MCF 10A (cell line): ENCODE measurements at regions not wholly inside any gene's neighbourhood (a gene's known extent, or its start where the extent isn't known, plus 50 kb on each side); places are given as distances from the start of the nearest gene placed in this dataset.

ENCODE experiments used
- BruUV-seq: library from RNA; stranded (reverse); fragments of 400-500 nt; replicated peaks from 2 replicates; lab custom pipeline; 2021; lab: Mats Ljungman, UMichigan
- CTCF ChIA-PET: fragments of 300-600 bp; sonication (Branson Sonifier 250); formaldehyde crosslinking; extraction: SDS; loops from one replicate; lab custom pipeline; 2021; ENCODE audit warnings: antibody characterized with exemption, inconsistent platforms; lab: Yijun Ruan, JAX
- POLR2A ChIA-PET: fragments of 300-600, 350-650 bp; sonication (Branson Sonifier 250); formaldehyde crosslinking; extraction: SDS; loops from one replicate; lab custom pipeline; 2020; ENCODE audit warnings: antibody characterized with exemption, inconsistent platforms; lab: Yijun Ruan, JAX
- DNase-seq: peaks from one replicate; pipeline ENCODE4 v3.0.0-alpha.2; 2018; ENCODE audit not compliant: unreplicated experiment
- H3K27ac Mint-ChIP-seq: one replicate; pipeline ENCODE4 v1.8.0; 2022; ENCODE audit warnings: mild to moderate bottlenecking, low read depth, mixed read lengths; ENCODE audit not compliant: unreplicated experiment
- H3K27me3 Mint-ChIP-seq: one replicate; pipeline ENCODE4 v1.8.0; 2022; ENCODE audit warnings: mixed read lengths; ENCODE audit not compliant: insufficient read depth, unreplicated experiment
- H3K36me3 Mint-ChIP-seq: one replicate; pipeline ENCODE4 v1.8.0; 2022; ENCODE audit warnings: mild to moderate bottlenecking, moderate library complexity, mixed read lengths; ENCODE audit not compliant: insufficient read depth, unreplicated experiment
- H3K4me1 Mint-ChIP-seq: one replicate; pipeline ENCODE4 v1.8.0; 2022; ENCODE audit warnings: mixed read lengths; ENCODE audit not compliant: insufficient read depth, unreplicated experiment
- H3K4me3 Mint-ChIP-seq: one replicate; pipeline ENCODE4 v1.8.0; 2022; ENCODE audit warnings: mild to moderate bottlenecking, moderate library complexity, mixed read lengths; ENCODE audit not compliant: unreplicated experiment
- H3K9me3 Mint-ChIP-seq: one replicate; pipeline ENCODE4 v1.8.0; 2022; ENCODE audit warnings: mixed read lengths; ENCODE audit not compliant: unreplicated experiment
- CTCF ChIP-seq: fragments of 200-600 bp; IDR thresholded peaks from one replicate; pipeline ENCODE4 v1.8.0; 2022; ENCODE audit warnings: antibody characterized with exemption, mild to moderate bottlenecking; ENCODE audit not compliant: unreplicated experiment
- intact Hi-C: fragments of 100-400 bp; cut with micrococcal nuclease; formaldehyde crosslinking; loops from 2 replicates; pipeline ENCODE4 v1.14.1; 2022

GRCh38 chr4:14155803-14156202 lies 528.3 kb upstream of the BOD1L1 start:
- no peak for DNase-seq
- Mint-ChIP-seq H3K4me1 (no peaks in the 10 kb centered on the region), H3K27ac (no peak overlapping the region), H3K4me3 (no peak overlapping the region), H3K36me3 (no peaks in the 10 kb centered on the region), H3K27me3 (no peaks in the 10 kb centered on the region), H3K9me3 (no peaks in the 10 kb centered on the region)
- intact Hi-C loops: no loop called here
- ChIA-PET CTCF (interaction anchor here (0.8 kb wide), 1 partner anchor 10 kb away, joined by 3 read pairs; no protein-coding TSS in a partner anchor), POLR2A (interaction anchor here (0.6 kb wide), 1 partner anchor 83 kb away, joined by 3 read pairs; no protein-coding TSS in a partner anchor)
- no peak for TF ChIP-seq CTCF
- no TSS peak for BruUV-seq

- no TSS peak for BruUV-seq
- ChIA-PET POLR2A (no interaction called here), CTCF (interaction anchor here (0.8 kb wide), 1 partner anchor 13 kb away, joined by 3 read pairs; no protein-coding TSS in a partner anchor)
- intact Hi-C loops: no loop called here
- H3K27me3 Mint-ChIP-seq: no peaks in the 10 kb centered on the region
- no peak overlapping the region for H3K4me3 Mint-ChIP-seq
- DNase-seq: no peak
- TF ChIP-seq CTCF: no peak
- no peaks in the 10 kb centered on the region for H3K9me3 Mint-ChIP-seq
- no peak overlapping the region for H3K27ac Mint-ChIP-seq
- H3K36me3 Mint-ChIP-seq: no peaks in the 10 kb centered on the region
- H3K4me1 Mint-ChIP-seq: no peaks in the 10 kb centered on the region
Observed at GRCh38 chr4:14157262-14157661, 529.7 kb upstream of the BOD1L1 start.

GRCh38 chr4:14165222-14165920 lies 537.8 kb upstream of the BOD1L1 start:
- intact Hi-C loops: loop anchor here (5.0 to 10.0 kb wide), 2 partner anchors 241 to 463 kb away; no protein-coding TSS in a partner anchor
- no peaks in the 10 kb centered on the region for H3K9me3 Mint-ChIP-seq
- H3K4me1 Mint-ChIP-seq: peaks cover 9% of the 10 kb centered on the region
- H3K36me3 Mint-ChIP-seq: no peaks in the 10 kb centered on the region
- H3K4me3 Mint-ChIP-seq: no peak overlapping the region
- CTCF ChIA-PET: interaction anchor here (0.6 kb wide), 1 partner anchor 802 kb away, joined by 3 read pairs; no protein-coding TSS in a partner anchor
- no peak for TF ChIP-seq CTCF
- BruUV-seq: no TSS peak
- POLR2A ChIA-PET: no interaction called here
- no peak for DNase-seq
- no peak overlapping the region for H3K27ac Mint-ChIP-seq
- H3K27me3 Mint-ChIP-seq: no peaks in the 10 kb centered on the region

- DNase-seq: peak; percentile 28
- H3K4me1 Mint-ChIP-seq: peaks cover 19% of the 10 kb centered on the region
- BruUV-seq: no TSS peak
- H3K4me3 Mint-ChIP-seq: no peak overlapping the region
- no peaks in the 10 kb centered on the region for H3K9me3 Mint-ChIP-seq
- intact Hi-C loops: loop anchor here (5.0 to 10.0 kb wide), 2 partner anchors 243 to 466 kb away; no protein-coding TSS in a partner anchor
- CTCF ChIA-PET: interaction anchor here (0.7 kb wide), 3 partner anchors 284 to 440 kb away, joined by 3 to 6 read pairs (median 3); no protein-coding TSS in a partner anchor
- no peaks in the 10 kb centered on the region for H3K36me3 Mint-ChIP-seq
- H3K27ac Mint-ChIP-seq: no peak overlapping the region
- TF ChIP-seq CTCF: no peak
- H3K27me3 Mint-ChIP-seq: no peaks in the 10 kb centered on the region
- POLR2A ChIA-PET: interaction anchor here (0.7 to 2.4 kb wide), 9 partner anchors 7 to 691 kb away, joined by 3 to 13 read pairs (median 4); no protein-coding TSS in a partner anchor
Observed at GRCh38 chr4:14167876-14168510, 540.5 kb upstream of the BOD1L1 start.
